ENCODE measurements at regions not wholly inside any gene's neighbourhood (a gene's known extent, or its start where the extent isn't known, plus 50 kb on each side); places are given as distances from the start of the nearest gene placed in this dataset.

- ATAC-seq (no peak), DNase-seq (no peak)
- intact Hi-C loops (cut with DNase I): no loop called here
- no peak overlapping the region for H3K4me3 ChIP-seq
- H3K9me3 ChIP-seq: peaks cover 0 to 23% (median 0%) of the 10 kb centered on the region in 11 donors
- no peaks in the 10 kb centered on the region for H3K4me1 ChIP-seq
- no peak overlapping the region for H3K27ac ChIP-seq
- H3K27me3 ChIP-seq: no peaks in the 10 kb centered on the region
- H3K36me3 ChIP-seq: no peaks in the 10 kb centered on the region
- peak in 1 of 9 donors; percentile 10 for TF ChIP-seq CTCF (IDR thresholded peaks at IDR 0.05)
Measured at GRCh38 chr7:13309535-13309934, 622.1 kb downstream of the ARL4A start.

- ATAC-seq (no peak), DNase-seq (no peak)
- H3K4me3 ChIP-seq: no peak overlapping the region
- H3K27ac ChIP-seq: no peak overlapping the region
- WGBS, 2 donors: 87% methylated on average over 5 of the region's 5 CpGs
- no peaks in the 10 kb centered on the region for H3K36me3 ChIP-seq
- H3K9me3 ChIP-seq: peaks cover 0 to 23% (median 0%) of the 10 kb centered on the region in 11 donors
- H3K4me1 ChIP-seq: no peaks in the 10 kb centered on the region
- TF ChIP-seq CTCF (IDR thresholded peaks at IDR 0.05): no peak
- intact Hi-C loops (cut with DNase I): no loop called here
- H3K27me3 ChIP-seq: no peaks in the 10 kb centered on the region
Measured at GRCh38 chr7:13312307-13312706, 624.9 kb downstream of the ARL4A start.

GRCh38 chr7:13320333-13320732 lies 632.9 kb downstream of the ARL4A start:
- DNase-seq (no peak), ATAC-seq (no peak)
- no peaks in the 10 kb centered on the region for H3K9me3 ChIP-seq
- H3K36me3 ChIP-seq: no peaks in the 10 kb centered on the region
- intact Hi-C loops (cut with DNase I): no loop called here
- peaks cover 0 to 6% (median 0%) of the 10 kb centered on the region in 9 donors for H3K4me1 ChIP-seq
- no peak for TF ChIP-seq CTCF (IDR thresholded peaks at IDR 0.05)
- H3K4me3 ChIP-seq: no peak overlapping the region
- no peaks in the 10 kb centered on the region for H3K27me3 ChIP-seq
- no peak overlapping the region for H3K27ac ChIP-seq

GRCh38 chr7:13321316-13321715 lies 633.9 kb downstream of the ARL4A start:
- 46 to 56% methylated on average over 2 of the region's 2 CpGs for WGBS, 2 donors
- intact Hi-C loops (cut with DNase I): no loop called here
- TF ChIP-seq CTCF (IDR thresholded peaks at IDR 0.05): no peak
- H3K4me1 ChIP-seq: peaks cover 0 to 6% (median 0%) of the 10 kb centered on the region in 9 donors
- DNase-seq (no peak), ATAC-seq (no peak)
- H3K9me3 ChIP-seq: peaks cover 0 to 3% (median 0%) of the 10 kb centered on the region in 11 donors
- H3K4me3 ChIP-seq: no peak overlapping the region
- H3K27me3 ChIP-seq: no peaks in the 10 kb centered on the region
- H3K27ac ChIP-seq: no peak overlapping the region
- H3K36me3 ChIP-seq: no peaks in the 10 kb centered on the region

- H3K4me3 ChIP-seq: no peak overlapping the region
- no peaks in the 10 kb centered on the region for H3K27me3 ChIP-seq
- intact Hi-C loops (cut with DNase I): no loop called here
- 42 to 43% methylated on average over 5 of the region's 5 CpGs for WGBS, 2 donors
- no peak for DNase-seq
- no peak for ATAC-seq
- H3K4me1 ChIP-seq: peaks cover 0 to 6% (median 0%) of the 10 kb centered on the region in 9 donors
- TF ChIP-seq CTCF (IDR thresholded peaks at IDR 0.05): no peak
- H3K27ac ChIP-seq: no peak overlapping the region
- no peaks in the 10 kb centered on the region for H3K36me3 ChIP-seq
- peaks cover 0 to 8% (median 0%) of the 10 kb centered on the region in 11 donors for H3K9me3 ChIP-seq
Measured at GRCh38 chr7:13322126-13322525, 634.7 kb downstream of the ARL4A start.

Measured in heart right ventricle (tissue), 16 donors.